ENCODE measurements at regions not wholly inside any gene's neighbourhood (a gene's known extent, or its start where the extent isn't known, plus 50 kb on each side); places are given as distances from the start of the nearest gene placed in this dataset.

DNA sequence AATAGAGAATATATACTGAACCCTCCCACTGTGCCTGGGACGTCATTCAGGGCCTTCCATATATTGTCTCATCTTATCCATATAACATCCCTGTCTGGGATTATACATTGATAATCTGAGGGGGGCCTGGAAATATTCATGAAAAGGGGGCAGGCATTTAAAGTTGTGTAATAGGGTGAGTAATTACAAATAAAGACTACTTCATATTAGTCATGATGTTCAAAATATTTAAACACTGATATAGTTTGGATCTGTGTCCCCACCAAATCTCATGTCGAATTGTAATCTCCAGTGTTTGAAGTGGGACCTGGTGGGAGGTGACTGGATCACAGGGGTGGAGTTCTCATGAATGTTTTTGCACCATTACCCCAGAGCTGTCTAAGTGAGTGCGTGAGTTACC, 97.8 kb downstream of the AQP9 start:
- no peak for TF ChIP-seq POLR2A (IDR thresholded peaks at IDR 0.05; ENCODE audit: low read depth, low read length)
- FAIRE-seq, result no peak

DNA sequence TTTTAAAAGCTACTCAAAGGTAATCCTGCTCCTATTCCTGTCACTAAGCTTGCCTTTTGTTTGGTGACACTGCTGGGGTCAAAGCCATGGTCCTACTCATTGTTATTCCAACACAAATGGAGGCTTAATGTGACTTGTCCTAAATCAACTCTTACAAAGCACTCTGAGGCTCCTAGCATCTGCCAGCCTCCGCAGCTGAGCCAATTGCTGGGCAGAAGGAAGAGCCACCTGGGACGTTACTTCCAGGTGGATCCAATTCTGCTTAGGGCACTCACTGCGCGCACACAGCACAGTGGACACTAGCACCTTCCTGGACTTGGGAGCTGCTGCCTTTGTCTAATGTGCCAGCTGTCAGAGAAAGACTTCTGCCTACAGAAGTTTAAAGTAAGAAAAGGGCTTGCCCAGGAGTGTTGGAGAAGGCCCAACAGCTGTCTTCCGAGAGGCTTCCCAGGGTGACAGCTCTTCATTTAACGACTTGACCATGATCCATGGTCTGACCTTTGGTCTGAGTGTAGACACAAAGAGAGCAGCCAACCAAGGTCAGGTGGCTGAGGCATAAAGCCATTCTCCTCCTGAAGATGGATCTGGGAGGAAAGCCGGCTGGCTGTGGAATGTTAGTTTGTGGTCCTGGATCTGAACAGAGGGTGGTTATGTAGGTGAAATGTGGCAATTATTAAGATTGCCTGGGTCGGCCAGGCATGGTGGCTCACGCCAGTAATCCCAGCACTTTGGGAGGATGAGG, 102.2 kb downstream of the AQP9 start:
- FAIRE-seq (no peak), DNase-seq (ENCODE audit: insufficient read length, low spot score) (no peak)
- TF ChIP-seq POLR2A (IDR thresholded peaks at IDR 0.05; ENCODE audit: low read depth, low read length), result no peak

More for the DNA sequence above, 97.8 kb downstream of the AQP9 start:
- no peak for DNase-seq (ENCODE audit: insufficient read length, low spot score)

DNA sequence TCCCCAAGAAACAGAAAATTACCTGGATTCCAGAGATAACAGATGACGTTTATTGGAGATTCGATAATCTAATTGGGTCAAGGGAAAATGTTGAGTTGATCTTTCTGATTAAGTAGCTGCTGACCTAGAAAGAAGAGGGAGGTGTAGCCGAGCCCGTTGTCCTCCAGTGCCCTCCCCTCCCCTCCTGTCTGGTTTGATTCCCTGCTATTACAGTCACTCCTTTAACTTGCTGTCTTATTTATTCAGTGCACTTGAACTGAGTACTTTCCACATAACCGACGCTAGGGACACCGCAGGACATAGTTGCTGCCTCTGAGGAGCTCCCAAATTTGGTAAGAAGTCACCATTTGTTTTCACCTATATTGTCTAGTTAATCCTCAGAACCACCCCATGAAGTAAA, 103.7 kb downstream of the AQP9 start:
- no peak for DNase-seq (ENCODE audit: insufficient read length, low spot score)

DNA sequence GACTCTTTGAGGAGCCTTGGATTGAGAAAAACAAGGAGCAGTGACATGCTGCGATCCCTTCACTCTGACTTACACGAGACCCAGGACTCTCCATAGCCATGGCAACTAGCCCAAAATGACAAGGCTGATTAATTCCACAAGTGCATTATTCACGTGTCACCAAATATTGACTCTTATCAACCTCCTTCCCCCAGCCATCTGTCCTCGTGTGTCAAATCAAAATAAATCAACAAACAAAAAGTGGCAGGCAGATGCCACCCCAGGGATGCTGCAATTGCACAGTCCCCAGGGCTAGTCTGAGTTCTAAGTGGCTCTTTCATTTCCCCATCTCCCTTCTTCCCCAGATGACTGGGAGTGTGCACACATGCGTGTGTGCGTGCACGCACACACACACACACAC, 104.9 kb downstream of the AQP9 start:
- DNase-seq (ENCODE audit: insufficient read length, low spot score) (no peak), FAIRE-seq (no peak)
- no peak for TF ChIP-seq POLR2A (IDR thresholded peaks at IDR 0.05; ENCODE audit: low read depth, low read length)

More for the DNA sequence above, 103.7 kb downstream of the AQP9 start:
- no peak for TF ChIP-seq POLR2A (IDR thresholded peaks at IDR 0.05; ENCODE audit: low read depth, low read length)
- no peak for FAIRE-seq

DNA sequence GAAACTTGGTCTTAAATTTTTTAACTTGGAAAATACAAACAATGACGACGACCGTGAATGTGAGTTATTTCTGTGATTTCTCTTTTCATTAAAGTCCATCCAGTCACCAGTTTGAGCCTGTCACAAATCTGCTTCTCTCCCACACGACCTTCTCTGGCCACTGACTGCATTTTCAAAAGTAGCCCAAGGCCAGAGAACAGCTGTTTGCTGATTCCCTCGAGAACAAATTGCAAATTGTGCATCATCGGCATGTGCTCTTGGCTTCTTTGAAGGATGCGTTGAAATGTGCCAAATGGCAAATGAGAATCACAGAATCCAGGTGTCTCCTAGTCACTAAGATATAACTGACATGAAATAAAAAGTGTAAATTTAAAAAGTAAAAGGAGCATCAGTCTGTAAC, 106.4 kb downstream of the AQP9 start:
- no peak for TF ChIP-seq POLR2A (IDR thresholded peaks at IDR 0.05; ENCODE audit: low read depth, low read length)
- FAIRE-seq (no peak), DNase-seq (ENCODE audit: insufficient read length, low spot score) (no peak)

DNA sequence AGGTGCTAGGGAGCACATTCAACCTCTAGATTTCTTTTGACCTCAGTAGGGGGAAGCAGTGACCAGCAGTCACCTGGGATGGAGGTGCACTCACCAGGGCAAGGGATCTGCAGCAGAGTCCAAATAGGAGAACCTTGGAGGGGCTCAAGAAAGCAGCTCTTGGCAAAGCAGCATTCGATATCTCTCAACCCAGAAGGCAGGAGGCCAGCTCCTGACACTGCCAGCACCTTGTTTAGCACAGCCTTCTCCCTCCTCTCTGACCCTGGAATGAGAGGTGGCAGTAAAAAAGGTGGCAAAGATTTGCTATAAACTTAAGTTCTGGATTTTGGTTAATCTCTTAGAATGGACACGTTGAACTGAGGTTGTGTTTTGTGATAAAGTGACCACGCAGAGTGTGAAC, 107.9 kb downstream of the AQP9 start:
- no peak for DNase-seq (ENCODE audit: insufficient read length, low spot score)
- TF ChIP-seq POLR2A (IDR thresholded peaks at IDR 0.05; ENCODE audit: low read depth, low read length), result no peak
- FAIRE-seq, result no peak

DNA sequence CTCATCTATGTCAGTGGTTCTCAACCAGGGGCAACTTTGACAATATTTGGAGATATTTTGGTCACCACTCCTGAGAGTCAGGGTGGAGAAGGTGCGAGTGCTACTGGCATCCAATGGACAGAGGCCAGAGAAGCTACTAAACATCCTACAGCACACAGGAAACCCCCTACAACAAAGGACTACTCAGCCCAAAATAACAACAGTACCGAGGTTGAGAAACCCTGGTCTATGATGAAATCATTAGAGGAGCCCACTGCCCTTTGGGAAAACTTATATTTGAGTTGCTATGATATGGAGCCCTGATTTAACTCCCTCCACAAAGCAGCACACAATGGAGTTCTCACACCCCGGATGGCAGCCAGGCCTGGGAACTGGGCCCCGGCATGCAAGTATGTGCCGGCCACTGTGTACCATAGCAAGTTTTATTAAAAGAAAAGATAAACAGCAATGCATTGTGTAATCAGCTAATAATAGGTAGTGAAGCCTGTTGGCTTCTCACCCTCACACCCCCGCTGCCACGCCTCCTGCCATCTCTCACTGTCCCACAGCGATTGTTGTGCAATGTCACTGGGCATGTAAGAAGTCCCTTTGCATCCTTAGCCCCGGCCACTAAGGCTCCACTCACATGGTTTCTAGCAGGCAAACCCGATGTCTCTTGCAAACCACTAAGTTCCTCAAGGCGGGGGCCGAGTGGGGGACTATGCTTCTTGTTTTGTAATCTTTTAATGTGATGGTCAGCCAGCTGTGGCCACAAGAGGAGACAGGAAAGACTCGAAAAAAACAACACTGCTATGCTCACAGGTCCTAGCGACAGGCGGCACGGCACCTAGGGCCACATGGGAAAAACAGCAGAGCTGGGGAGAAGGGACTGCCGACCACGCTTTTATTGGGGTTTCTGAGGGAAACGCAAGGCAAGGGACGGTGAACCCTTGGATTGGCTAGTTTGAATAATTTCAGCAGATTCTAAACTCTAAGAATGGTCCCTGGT, 110.0 kb downstream of the AQP9 start:
- TF ChIP-seq POLR2A (IDR thresholded peaks at IDR 0.05; ENCODE audit: low read depth, low read length), result no peak
- DNase-seq (ENCODE audit: insufficient read length, low spot score) (no peak), FAIRE-seq (no peak)

DNA sequence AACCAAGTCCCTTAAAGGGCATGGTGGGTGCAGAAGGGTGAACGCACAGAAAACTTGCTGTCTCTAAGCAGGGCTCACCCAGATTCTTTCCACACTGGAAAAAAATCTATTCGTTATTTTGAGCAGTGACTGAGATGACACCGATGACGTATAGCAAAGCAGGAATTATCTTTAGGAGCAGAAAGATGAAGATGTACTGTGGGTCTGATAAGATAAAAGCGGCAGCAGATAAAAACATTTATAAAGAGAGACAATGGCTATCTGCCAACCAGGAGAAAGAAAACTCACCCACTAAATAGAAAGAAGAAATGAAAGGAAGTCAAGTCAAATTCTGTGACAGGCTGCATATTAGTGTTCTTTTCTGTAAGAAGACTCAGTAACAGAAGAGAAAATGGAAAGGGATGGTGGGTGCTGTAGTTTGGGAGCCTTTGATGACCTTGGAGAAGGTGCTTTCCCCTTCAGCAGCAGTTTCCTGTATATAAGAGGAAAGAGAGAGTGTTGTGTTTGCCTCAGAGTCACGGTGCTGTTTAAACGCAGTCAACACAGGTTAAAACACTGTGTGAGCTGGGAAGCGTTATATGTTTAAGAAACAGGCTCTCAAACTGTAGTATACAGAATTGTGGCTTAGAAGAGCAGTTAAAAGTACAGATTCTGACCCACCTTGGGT, 111.6 kb downstream of the AQP9 start:
- no peak for DNase-seq (ENCODE audit: insufficient read length, low spot score)
- no peak for TF ChIP-seq POLR2A (IDR thresholded peaks at IDR 0.05; ENCODE audit: low read depth, low read length)
- FAIRE-seq, result no peak

DNA sequence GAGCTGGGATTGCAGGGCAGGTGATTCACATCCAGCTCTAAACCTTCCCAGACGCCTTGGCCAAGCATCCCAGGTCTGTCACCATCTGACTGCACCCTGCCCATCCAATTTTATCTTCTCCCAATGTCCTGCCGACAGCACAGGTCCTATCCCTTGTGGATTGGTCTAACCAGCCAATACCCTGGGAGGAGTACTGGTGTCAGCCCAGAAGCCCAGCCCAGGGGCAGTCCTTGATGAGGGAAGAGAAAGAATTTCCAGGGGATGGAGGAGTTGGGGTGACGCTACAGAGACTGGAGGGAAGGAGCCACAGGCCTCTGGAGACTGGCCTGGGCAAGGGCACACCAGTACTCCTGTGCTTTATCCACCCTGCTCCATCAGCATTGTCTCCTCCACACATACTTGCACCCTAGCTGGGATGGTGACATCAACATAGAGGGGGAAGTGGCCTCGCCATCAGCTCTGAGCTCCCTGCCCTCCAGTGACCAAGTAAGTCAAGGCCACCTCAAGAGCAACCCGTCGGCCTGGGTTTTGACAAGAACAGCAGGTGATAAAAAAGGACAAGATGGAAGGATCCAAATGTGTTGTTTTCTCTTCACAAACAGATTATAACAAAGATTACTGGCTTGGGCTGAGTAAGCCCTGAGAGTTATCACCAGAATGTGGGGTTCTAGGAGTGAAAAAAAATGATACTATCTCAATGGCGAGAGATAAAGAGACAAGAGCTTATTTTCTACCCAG, 114.6 kb downstream of the AQP9 start:
- no peak for DNase-seq (ENCODE audit: insufficient read length, low spot score)
- TF ChIP-seq POLR2A (IDR thresholded peaks at IDR 0.05; ENCODE audit: low read depth, low read length), result no peak
- FAIRE-seq, result no peak

DNA sequence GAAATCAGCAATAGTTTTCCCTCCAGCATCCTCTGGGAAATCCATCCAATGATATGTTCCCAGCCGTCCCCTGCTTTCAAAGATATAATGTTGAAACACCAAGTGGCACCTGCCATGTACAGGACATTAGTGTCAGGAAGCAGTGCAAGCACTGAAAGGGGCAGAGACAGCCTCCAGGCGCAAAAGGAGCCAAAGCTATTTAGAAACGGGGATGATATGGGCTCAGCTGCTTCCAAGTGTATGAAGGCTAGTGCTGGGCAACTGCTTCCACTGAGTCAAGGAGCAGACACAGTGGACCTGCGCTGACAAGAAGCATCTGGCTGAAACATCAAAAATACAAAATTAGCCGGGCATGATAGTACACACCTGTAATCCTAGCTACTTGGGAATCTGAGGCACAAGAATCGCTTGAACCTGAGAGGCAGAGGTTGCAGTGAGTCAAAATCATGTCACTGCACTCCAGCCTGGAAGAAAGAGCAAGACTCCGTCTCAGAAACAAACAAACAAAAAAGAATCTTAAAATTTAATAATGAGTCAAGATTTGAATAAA, 119.7 kb downstream of the AQP9 start:
- no peak for TF ChIP-seq POLR2A (IDR thresholded peaks at IDR 0.05; ENCODE audit: low read depth, low read length)
- no peak for DNase-seq (ENCODE audit: insufficient read length, low spot score)

DNA sequence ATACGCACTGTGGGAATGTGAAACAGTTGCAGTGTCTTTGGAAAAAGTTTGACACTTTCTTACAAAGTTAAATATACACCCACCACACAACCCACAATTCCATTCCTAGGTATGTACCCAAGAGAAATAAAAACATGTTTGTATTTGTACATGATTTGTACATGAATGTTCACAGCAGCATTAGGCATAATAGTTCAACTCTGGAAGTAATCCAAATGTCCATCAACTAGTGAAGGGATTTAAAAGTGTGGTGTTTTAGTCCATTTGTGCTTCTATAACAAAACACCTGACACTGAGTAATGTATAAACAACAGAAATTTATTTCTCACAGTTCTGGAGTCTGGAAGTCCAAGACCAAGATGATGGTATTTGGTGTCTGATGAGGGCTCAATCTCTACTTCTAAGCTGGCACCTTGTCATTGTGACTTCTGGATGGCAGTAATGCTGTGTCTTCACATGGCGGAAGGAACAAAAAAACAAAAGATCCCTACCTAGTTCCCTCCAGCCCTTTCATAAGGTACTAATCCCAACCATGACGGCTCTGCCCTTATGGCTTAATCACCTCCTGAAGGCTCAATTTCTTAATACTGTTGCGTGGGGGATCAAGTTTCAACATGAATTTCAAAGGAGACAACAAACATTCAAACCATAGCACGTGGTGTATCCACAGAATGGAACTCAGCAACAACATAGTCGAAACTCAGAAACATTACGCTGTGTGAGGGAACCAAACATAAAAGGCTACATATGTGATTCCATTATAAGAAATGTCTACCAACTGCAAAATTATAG, 120.5 kb downstream of the AQP9 start:
- no peak for TF ChIP-seq POLR2A (IDR thresholded peaks at IDR 0.05; ENCODE audit: low read depth, low read length)
- DNase-seq (ENCODE audit: insufficient read length, low spot score) (no peak), FAIRE-seq (no peak)

More for the DNA sequence above, 119.7 kb downstream of the AQP9 start:
- FAIRE-seq, result no peak

DNA sequence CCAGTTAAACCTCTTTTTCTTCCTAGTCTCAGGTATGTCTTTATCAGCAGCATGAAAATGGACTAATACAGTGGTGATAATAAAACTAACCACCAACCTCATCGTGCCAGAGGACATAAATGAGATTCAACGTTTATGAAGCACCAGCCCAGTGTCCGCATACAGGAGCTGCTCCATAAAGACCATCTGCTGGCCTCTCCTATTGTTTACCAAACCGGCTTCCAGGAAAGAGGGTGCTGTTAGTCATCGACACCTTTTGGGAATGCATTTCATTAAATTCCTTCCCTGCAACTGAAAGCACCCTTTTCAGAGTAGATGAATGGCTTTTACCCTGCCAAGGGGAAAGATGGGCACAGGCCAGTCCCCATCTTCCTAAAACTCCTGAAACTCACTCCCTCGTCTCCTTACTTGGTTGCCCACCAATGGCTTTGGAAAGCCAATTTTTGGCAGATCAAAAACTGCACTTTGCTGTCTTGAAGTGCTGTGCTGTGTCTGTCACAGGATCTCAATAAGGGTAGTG, 122.1 kb downstream of the AQP9 start:
- FAIRE-seq (no peak), DNase-seq (ENCODE audit: insufficient read length, low spot score) (no peak)
- no peak for TF ChIP-seq POLR2A (IDR thresholded peaks at IDR 0.05; ENCODE audit: low read depth, low read length)
